ENCODE measurements at regions not wholly inside any gene's neighbourhood (a gene's known extent, or its start where the extent isn't known, plus 50 kb on each side); places are given as distances from the start of the nearest gene placed in this dataset.

GRCh38 chr5:133696782-133697507 lies 84.6 kb upstream of the FSTL4 start:
- TF ChIP-seq NFRKB (IDR thresholded peaks at IDR 0.05): no peak
- TF ChIP-seq LEF1 (IDR thresholded peaks at IDR 0.05; ENCODE audit: borderline replicate concordance): no peak
- no peak for TF ChIP-seq FOXM1 (IDR thresholded peaks at IDR 0.05; ENCODE audit: borderline replicate concordance)
- no peak for TF ChIP-seq FOXK2 (IDR thresholded peaks at IDR 0.05)
- no peak for TF ChIP-seq BHLHE40 (IDR thresholded peaks at IDR 0.05; ENCODE audit: borderline replicate concordance)
- TF ChIP-seq L3MBTL2 (conservative IDR thresholded peaks at IDR 0.05): no peak
- TF ChIP-seq SP1 (IDR thresholded peaks at IDR 0.05): no peak
- TF ChIP-seq ARNT (IDR thresholded peaks at IDR 0.05): no peak
- TF ChIP-seq FOXA1 (IDR thresholded peaks at IDR 0.05): no peak

Data from HEK293T (cell line).